VCaP (cell line): ENCODE measurements at regions not wholly inside any gene's neighbourhood (a gene's known extent, or its start where the extent isn't known, plus 50 kb on each side); places are given as distances from the start of the nearest gene placed in this dataset.
"Not testable (repeated sequence)": the region's sequence is repeated elsewhere in the genome, so short reads cannot be mapped to it uniquely, and the experiment has no call there.

ENCODE experiments used
- H3K27ac ChIP-seq: fragments of 450-650 bp; 2 replicates; pipeline ENCODE4 v1.5.1; 2017
- TF ChIP-seq, protein P1 (sequence below): fragments of 450-650 bp; conservative IDR thresholded peaks from 2 replicates; pipeline ENCODE4 v1.5.1; 2017; ENCODE audit warnings: mild to moderate bottlenecking, moderate library complexity

DNA sequence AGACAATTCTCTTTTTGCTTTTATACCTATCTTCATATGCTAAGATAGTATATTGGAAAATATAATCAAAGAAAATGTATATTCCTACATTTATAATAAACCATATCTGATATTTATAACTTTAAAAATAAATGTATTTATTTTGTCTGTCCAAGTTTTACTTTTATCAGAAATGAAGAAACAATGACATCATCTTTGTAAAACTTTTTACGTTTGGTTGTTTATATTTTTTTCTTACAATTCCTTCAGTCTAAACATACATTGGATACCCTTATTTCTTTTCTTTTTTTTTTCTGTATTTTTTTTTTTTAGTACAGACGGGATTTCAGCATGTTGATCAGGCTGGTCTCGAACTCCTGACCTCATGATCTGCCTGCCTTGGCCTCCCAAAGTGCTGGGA, 1577.0 kb upstream of the SLC39A10 start:
- H3K27ac ChIP-seq: no peak overlapping the region
- TF ChIP-seq, protein P1, sequence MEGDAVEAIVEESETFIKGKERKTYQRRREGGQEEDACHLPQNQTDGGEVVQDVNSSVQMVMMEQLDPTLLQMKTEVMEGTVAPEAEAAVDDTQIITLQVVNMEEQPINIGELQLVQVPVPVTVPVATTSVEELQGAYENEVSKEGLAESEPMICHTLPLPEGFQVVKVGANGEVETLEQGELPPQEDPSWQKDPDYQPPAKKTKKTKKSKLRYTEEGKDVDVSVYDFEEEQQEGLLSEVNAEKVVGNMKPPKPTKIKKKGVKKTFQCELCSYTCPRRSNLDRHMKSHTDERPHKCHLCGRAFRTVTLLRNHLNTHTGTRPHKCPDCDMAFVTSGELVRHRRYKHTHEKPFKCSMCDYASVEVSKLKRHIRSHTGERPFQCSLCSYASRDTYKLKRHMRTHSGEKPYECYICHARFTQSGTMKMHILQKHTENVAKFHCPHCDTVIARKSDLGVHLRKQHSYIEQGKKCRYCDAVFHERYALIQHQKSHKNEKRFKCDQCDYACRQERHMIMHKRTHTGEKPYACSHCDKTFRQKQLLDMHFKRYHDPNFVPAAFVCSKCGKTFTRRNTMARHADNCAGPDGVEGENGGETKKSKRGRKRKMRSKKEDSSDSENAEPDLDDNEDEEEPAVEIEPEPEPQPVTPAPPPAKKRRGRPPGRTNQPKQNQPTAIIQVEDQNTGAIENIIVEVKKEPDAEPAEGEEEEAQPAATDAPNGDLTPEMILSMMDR: no peak

GRCh38 chr2:194077366-194077765, 1579.7 kb upstream of the SLC39A10 start:
- no peak overlapping the region for H3K27ac ChIP-seq
- TF ChIP-seq, protein P1: no peak

DNA sequence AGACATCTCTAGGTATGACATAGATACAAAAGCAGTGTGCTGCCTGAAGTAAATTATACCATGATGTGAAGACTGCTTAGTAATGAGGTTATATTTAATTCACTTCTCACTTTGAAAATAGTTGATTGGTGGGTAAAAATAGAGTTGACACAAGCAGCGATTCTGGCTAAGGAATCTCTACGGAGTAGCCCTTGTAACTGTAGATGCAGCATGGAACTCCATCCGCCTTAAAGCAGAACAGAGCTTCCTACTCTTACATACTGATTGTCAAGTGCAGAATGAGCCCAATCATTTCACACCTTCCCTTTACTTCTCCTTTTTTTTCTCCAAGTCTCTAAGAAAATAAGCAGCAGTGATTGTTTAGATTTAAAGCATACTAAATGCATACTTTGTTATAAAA, 1594.6 kb upstream of the SLC39A10 start:
- H3K27ac ChIP-seq: no peak overlapping the region
- TF ChIP-seq, protein P1: no peak

DNA sequence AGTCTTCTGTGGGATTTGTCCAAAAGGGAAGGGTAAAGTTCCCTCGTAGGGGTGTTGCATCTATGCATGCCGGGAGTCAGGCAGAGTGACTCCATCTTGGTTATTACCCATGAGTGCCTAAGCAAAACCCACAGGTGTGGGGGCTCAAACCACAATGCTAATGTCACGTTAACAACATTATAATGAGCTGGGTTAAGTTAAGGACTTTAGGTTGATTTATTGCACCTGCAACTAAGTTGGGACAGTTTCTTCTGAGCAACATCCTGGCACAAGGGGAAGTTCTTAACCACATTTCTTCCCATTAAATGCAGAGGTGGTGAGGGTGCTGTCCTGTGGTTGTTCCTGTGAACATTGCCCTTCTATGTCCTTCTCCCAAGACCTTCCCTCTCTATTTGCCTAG, 1596.8 kb upstream of the SLC39A10 start:
- TF ChIP-seq, protein P1: no peak
- H3K27ac ChIP-seq: no peak overlapping the region

- H3K27ac ChIP-seq: no peak overlapping the region
- TF ChIP-seq, protein P1: no peak
These were observed 1602.7 kb upstream of the SLC39A10 start for GRCh38 chr2:194054313-194054712.

- no peak overlapping the region for H3K27ac ChIP-seq
- TF ChIP-seq, protein P1: no peak
These were observed 1612.7 kb upstream of the SLC39A10 start for GRCh38 chr2:194044321-194044720.

- H3K27ac ChIP-seq: not testable (repeated sequence)
These were observed 1635.9 kb upstream of the SLC39A10 start for GRCh38 chr2:194021130-194021529.

DNA sequence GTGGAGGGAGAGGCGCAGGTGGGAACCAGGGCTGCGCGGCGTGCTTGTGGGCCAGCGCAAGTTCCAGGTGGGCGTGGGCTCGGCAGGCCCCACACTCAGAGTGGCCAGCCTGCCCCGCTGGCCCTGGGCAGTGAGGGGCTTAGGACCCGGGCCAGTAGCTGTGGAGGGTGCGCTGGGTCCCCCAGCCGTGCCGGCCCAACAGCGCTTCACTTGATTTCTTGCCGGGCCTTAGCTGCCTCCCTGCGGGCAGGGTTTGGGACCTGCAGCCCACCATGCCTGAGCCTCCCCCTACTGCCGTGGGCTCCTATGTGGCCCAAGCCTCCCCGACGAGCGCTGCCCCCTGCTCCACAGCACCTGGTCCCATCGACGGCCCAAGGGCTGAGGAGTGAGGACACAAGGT, 1636.9 kb upstream of the SLC39A10 start:
- TF ChIP-seq, protein P1: no peak
- no peak overlapping the region for H3K27ac ChIP-seq
